Hematopoietic multipotent progenitor cell treated with erythropoietin and hydrocortisone succinate and interleukin-3 and kit ligand, for 15 days (in vitro differentiated cells): ENCODE measurements at regions not wholly inside any gene's neighbourhood (a gene's known extent, or its start where the extent isn't known, plus 50 kb on each side); places are given as distances from the start of the nearest gene placed in this dataset.
"Not testable (repeated sequence)": the region's sequence is repeated elsewhere in the genome, so short reads cannot be mapped to it uniquely, and the experiment has no call there.

Experiments used
- DNase-seq: peaks from one replicate; pipeline ENCODE4 v3.0.0-alpha.2; 2015; ENCODE audit warnings: low spot score

- DNase-seq = no peak
Observed at GRCh38 chr11:134845474-134846327, 433.7 kb upstream of the B3GAT1 start.

- no peak for DNase-seq
Observed at GRCh38 chr11:134844838-134845237, 432.8 kb upstream of the B3GAT1 start.

GRCh38 chr11:134843735-134844134, 431.7 kb upstream of the B3GAT1 start:
- DNase-seq = no peak

DNA sequence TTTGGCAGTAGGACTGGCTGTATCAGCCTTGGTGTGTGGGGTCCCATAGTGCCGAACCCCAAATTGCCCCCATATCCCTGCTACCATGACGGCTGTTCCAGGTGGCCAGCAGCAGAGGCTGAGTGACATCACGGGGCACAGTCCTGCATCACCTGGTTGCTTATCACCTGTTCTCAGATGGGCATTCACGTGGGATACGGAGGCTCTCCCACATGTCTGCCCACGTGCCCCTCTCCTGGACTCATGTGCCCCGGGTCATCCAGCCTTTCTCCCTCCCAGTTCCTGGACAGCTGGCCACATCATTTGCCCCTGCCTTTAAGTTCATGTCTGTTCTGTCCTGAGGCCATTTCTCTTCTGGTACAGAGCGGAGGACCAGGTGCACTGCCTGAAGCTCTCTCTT, 431.0 kb upstream of the B3GAT1 start:
- no peak for DNase-seq

DNA sequence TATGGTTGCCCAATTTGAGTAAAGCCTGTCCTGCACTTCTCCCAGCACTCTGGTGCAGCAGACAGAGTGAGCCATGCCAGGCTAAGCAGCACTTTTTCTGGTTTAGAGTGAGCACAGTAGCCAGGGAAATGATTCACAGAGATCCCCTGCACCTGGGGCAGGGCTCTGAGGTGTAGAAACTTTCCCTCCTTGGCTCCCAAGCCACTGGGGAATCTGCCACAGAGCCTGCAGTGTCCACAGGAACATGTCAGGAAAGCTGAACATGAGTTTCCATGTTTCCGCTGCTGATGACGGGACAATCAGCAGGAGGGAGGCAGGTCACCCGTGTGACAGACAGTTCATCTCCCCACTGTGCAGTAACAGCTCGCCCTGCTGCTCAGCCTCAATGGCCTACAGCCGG, 429.9 kb upstream of the B3GAT1 start:
- no peak for DNase-seq

- DNase-seq = no peak
Observed at GRCh38 chr11:134841411-134841810, 429.4 kb upstream of the B3GAT1 start.

- DNase-seq = no peak
Observed at GRCh38 chr11:134840945-134841344, 428.9 kb upstream of the B3GAT1 start.

DNA sequence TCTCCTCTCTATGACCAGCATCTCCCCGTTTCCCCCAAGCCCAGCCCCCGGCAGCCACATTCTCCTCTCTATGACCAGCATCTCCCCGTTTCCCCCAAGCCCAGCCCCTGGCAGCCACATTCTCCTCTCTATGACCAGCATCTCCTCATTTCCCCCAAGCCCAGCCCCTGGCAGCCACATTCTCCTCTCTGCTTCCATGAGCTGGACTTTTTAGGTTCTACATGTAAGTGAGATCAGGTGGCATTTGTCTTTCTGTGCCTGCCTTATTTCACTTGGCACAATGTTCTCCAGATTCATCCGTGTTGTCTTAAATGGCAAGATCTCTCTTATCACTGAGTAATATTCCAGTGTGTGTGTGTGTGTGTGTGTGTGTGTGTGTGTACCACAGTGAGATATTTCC, 428.1 kb upstream of the B3GAT1 start:
- not testable (repeated sequence) for DNase-seq

GRCh38 chr11:134838708-134839107, 426.7 kb upstream of the B3GAT1 start:
- no peak for DNase-seq

- DNase-seq = no peak
Observed at GRCh38 chr11:134837887-134838232, 425.8 kb upstream of the B3GAT1 start.

- no peak for DNase-seq
Observed at GRCh38 chr11:134837166-134837886, 425.3 kb upstream of the B3GAT1 start.

- DNase-seq = no peak
Observed at GRCh38 chr11:134836561-134836960, 424.5 kb upstream of the B3GAT1 start.

DNA sequence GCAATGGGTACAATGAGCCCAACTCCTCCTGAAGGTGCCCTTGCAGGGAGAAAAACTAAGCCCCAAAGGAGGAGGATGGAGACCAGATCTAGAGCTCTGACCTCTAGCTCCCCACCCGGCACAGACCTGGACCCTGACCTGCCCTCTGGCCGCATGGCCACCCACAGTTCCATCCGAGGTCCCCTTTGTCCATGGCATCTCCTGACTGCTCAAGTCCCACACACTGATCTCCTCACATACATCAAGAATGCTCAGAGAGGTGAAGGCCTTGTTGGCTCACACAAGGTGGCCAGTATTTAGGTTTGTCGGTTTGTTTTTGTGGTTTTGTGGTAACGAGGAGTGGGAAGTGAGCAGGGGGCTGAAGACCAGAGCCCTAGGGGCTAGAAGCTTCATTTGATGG, 423.5 kb upstream of the B3GAT1 start:
- no peak for DNase-seq

DNA sequence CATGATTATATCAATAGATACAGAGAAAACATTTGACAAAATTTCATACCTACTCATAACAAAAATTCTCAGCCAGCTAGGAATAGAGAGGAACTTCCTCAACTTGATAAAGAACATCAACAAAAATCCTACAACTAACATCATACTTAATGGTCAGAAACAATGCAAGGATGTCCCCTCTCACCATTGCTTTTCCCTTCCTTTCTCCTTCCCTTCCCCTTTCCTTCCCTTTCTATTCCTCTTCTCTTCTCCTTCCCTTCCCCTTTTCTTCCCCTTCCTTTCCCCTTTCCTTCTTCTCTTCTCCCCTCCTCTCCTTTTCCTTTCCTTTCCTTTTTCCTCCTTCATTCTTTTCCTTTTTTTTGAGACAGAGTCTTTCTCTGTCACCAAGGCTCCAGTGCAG, 418.3 kb upstream of the B3GAT1 start:
- no peak for DNase-seq

DNA sequence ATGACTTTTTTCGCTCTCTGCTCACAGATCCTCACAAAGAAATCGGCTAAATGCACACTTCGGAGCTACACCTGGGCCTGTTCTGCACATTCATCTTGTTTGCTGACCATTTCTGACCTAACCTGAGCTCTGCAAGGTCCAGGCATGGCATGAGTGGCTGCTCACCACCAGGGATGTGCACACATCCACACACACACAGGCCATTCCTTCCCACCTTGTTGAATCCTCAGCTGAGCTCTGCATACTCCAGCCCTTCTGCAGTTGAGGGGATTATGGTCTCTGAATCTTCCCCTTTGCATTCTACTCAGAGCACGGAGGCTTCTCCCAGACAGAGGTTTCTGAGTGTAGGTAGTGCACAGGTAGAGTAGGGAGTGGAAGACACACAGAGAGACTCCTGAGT, 411.9 kb upstream of the B3GAT1 start:
- no peak for DNase-seq

GRCh38 chr11:134822897-134823296, 410.9 kb upstream of the B3GAT1 start:
- no peak for DNase-seq

DNA sequence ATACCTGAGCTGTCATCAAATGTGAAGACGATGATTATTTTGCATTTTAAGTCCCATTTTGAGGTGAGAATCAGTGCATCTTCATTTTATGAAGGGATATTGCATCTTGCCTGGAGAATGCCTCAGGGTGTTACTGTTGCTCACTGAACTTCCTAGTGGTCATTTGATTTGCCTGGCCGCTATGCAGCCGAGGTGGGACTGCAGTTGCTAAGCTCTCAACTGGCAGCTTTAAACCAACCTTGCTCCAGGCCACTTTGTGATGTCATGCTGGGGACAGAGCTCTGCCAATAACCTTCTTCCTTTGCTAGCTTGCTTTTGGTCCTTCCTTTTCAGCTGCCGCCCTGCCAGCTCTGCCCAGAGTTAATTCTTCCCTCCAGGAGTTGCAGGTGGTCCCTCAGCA, 409.4 kb upstream of the B3GAT1 start:
- no peak for DNase-seq

- DNase-seq = no peak
Observed at GRCh38 chr11:134819041-134819440, 407.0 kb upstream of the B3GAT1 start.

- no peak for DNase-seq
Observed at GRCh38 chr11:134818516-134818915, 406.5 kb upstream of the B3GAT1 start.

DNA sequence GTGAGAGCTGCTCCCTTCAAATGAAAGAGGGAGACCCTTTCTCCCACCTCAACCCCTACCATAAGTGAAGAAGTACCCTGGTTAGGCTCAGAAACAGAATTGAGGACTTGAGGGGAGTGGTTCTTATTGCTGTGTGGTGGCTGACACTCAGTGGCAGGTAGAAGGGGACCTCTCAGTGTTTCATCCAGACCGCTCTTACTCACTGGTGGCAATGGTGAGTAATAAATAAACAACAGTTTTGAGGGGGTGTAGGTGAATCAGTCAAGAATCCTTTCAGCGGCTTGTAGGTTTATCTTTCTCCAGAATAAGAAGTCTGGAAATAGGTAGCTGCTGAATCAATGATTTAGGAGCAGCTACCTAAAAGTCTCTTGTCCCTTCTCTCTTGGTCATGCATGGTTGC, 403.4 kb upstream of the B3GAT1 start:
- DNase-seq = no peak

DNA sequence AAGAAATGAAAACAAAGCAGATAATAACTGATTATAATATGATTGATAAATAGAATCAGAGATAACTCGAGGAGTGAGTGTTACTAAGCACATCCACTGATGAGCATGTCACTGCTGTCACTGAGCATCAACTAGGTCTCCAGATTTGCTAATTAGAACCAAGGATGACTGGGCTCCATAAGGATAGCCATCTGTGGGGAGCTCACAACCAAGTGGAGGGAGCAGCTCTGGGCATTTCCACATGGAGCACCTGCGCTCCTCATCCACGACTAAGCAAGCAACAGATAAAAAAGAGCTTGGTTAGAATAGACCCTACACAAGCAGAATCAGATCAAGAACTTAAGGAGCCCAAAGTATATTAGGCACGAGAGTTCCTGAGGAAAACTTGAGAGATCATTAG, 396.0 kb upstream of the B3GAT1 start:
- no peak for DNase-seq

- no peak for DNase-seq
Observed at GRCh38 chr11:134802598-134802997, 390.6 kb upstream of the B3GAT1 start.

GRCh38 chr11:134802116-134802515, 390.1 kb upstream of the B3GAT1 start:
- no peak for DNase-seq

- DNase-seq = no peak
Observed at GRCh38 chr11:134801570-134801969, 389.5 kb upstream of the B3GAT1 start.
